NCI-H2081 treated with DMSO at 0.1 percent for 48 hours (cell line): ENCODE measurements at regions not wholly inside any gene's neighbourhood (a gene's known extent, or its start where the extent isn't known, plus 50 kb on each side); places are given as distances from the start of the nearest gene placed in this dataset.
"Not testable (repeated sequence)": the region's sequence is repeated elsewhere in the genome, so short reads cannot be mapped to it uniquely, and the experiment has no call there.

Source experiments
- DNase-seq: peaks from one replicate; lab custom pipeline; 2025; lab: John Stamatoyannopoulos, UW

- DNase-seq = no peak
Observed at GRCh38 chr1:165147799-165148198, 208.7 kb downstream of the LMX1A start.

GRCh38 chr1:165144757-165145397 lies 211.6 kb downstream of the LMX1A start:
- no peak for DNase-seq

DNA sequence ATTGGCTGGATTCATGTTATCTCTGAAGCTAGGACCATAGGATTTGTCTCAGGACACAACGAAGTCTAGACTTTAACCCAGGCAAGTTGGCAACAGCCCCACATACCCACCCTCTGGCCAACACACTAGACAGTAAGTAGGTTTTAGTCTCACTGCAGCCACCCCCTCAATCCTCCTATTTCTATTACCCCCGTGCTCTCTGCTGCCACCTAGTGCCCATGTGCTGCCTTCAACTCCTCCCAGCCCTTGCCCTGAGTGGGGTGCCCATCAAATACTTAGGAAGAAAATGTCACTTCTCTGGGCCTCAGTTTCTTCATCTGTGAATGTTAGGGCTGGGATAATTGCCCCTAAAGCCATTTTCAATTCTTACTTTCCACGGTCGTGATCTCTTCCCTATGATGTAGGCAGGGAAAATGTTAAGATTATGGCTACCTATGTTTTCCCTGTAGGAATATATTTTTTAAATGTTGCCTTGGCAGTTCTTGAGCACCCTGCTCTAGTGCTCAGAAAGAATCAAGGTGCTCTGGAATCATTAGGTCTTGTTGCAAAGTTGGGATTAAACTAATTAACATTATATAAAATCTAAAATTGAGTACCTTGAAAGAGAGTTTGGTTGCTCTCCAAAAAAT lies 213.0 kb downstream of the LMX1A start:
- DNase-seq = no peak

- DNase-seq = no peak
Observed at GRCh38 chr1:165138960-165139359, 217.6 kb downstream of the LMX1A start.

DNA sequence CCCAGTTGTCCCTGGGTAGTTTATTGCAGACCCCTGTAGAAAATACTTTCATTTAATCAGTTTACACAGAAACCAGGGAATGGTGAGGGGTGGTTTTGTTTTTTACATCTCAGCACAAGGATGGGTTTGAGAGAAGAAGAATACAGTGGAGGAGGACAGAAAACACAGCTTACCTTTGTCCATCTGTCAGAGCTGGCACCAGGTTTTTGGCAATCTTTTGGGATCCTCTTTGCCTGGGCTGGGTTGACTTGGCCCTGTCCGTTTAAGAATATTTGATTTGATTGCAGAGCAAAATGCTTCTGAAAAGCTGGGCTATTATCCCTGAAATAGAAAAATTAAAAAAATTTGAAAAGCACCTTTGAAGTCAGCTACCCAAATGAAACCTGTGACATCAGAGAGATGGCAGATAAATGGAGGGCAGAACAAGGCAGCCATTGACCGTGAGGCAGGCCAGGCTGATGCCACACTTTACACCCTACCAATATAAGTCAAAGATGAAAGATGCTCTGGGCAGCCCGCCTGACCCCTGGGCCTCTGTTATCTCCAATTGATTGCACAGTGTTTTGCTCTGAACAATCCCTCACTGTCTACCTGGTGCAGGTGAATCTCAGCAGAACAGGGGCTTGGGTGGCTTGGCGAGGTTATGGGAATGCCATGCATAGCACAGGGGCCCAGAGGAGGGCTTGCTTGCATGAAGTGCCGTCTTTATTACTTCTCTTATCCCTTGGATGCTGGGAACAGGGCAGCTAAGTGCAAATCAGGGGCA lies 218.8 kb downstream of the LMX1A start:
- DNase-seq = no peak

DNA sequence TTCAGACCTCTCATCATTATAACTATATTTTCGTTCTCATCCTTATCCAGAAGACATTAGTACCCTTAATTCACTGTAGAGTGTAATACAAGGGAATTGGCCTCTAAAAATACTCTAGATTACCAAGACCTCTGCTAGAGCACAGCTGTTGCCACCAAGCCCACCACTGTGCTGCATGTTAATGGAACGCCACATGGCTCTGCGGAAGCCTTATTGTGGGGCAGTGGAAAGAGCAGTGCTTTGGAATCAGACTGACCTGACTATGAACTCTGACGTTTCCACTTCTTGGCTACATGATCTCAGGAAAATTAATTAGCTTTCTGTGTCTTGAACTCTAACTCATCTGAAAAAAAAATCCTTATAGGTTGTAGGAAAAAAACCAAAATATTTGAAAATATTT lies 222.1 kb downstream of the LMX1A start:
- DNase-seq = no peak

- peak; percentile 24 for DNase-seq
Observed at GRCh38 chr1:165129568-165130164, 226.8 kb downstream of the LMX1A start.

DNA sequence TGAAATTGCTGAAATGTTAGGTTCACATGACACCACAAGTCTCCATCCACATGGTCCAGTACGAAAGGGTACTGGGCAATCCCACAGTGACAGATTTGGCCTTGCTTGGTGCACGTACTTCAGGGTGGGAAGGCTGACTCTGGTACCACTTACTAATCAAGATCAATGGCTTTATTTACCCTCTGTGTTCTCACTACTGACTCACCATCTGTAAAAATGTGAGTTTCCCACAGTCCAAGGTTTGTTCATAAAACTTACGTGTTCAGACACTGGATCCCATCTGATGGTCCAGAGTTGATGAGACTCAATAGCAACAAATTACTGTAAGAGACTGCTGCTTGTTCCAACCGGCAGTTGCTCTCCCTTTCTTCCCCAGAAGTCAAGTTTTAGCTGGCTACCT lies 231.7 kb downstream of the LMX1A start:
- DNase-seq = no peak

- DNase-seq = no peak
Observed at GRCh38 chr1:165119086-165119485, 237.4 kb downstream of the LMX1A start.

DNA sequence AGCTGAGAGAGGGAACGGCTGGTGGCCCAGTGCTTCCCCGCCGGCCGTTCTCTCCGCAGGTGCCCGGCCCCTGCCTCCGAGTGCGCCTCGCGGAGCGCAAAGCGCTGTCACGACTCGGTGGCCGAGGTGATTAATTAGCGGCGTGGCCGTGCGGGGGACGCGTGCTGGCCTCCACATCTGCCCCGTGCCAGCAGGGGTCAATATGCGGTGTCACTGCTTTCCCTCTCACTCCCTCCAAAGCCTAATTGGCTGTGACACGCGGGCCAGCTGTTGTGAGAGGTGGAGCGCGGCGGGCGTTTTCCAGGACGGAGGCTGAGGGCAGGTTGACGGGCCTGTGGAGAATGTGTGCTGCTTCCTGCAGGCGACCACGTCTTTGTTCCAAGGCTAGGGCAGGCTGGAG lies 239.0 kb downstream of the LMX1A start:
- no peak for DNase-seq

GRCh38 chr1:165116732-165117131 lies 239.8 kb downstream of the LMX1A start:
- DNase-seq = no peak

DNA sequence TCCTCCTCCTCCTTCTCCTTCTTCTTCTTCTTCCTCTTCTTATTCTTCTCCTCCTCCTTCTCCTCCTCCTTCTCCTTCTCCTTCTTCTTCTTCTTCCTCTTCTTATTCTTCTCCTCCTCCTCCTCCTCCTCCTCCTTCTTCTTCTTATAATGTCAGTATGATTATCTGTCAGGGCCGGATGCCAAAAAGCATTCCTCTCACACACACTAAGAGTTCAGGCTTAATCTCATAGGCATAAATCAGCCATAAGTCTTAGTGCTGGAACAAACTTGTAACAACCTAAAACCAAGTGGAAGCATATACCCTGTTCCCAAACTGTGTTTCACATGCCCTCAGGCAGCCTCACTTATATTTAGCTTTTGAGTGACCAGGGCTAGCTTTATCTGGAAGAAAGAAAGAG lies 240.3 kb downstream of the LMX1A start:
- DNase-seq = no peak

DNA sequence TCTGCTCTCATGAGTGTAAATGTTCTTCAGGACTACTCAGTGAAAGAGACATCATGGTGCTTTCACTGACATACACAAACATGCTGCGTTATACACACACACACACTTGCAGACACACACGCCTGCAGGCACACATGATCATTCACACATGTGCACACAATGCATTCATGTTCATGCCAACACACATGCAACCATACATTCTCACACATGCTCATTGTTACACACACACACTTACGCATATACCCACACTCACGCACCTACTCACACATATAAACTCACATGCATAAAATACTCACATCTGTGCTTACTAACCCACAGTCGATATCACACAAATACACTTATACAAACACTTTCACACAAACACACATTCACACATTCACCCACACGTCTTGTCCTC lies 241.6 kb downstream of the LMX1A start:
- DNase-seq = no peak

- peak; percentile 30 for DNase-seq
Observed at GRCh38 chr1:165114022-165114888, 242.3 kb downstream of the LMX1A start.

DNA sequence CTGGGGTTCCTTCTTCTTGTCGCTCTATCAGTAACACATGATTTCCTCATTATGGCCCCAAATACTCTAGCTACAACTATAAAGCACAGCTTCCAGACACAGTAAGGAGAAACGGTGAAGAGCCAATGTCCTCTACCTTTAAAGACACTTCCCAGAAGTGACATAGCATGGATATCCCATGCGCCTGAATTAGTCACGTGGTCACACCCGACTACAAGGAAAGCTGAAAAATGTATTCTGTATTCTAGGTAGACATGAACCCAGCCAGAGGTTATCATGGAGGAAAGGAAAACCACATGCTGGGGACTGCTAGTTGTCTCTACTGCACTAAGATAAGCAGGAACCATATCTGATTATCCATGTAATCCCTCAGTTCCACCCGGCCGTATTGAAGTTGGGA lies 244.3 kb downstream of the LMX1A start:
- no peak for DNase-seq

DNA sequence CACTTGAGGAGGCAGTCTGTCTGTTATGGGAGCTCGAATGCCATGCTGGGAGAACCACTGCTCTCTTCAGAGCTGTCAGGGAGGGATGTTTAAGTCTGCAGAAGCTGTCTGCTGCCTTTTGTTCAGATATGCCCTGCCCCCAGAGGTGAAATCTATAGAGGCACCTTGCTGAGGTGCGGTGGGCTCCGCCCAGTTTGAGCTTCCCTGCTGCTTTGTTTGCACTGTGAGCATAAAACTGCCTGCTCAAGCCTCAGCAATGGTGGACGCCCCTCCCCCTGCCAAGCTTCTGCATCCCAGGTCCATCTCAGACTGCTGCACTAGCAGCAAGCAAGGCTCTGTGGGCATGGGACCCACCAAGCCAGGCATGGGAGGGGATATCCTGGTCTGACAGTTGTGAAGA lies 247.5 kb downstream of the LMX1A start:
- DNase-seq = no peak

- DNase-seq = not testable (repeated sequence)
Observed at GRCh38 chr1:165092542-165093162, 263.9 kb downstream of the LMX1A start.

DNA sequence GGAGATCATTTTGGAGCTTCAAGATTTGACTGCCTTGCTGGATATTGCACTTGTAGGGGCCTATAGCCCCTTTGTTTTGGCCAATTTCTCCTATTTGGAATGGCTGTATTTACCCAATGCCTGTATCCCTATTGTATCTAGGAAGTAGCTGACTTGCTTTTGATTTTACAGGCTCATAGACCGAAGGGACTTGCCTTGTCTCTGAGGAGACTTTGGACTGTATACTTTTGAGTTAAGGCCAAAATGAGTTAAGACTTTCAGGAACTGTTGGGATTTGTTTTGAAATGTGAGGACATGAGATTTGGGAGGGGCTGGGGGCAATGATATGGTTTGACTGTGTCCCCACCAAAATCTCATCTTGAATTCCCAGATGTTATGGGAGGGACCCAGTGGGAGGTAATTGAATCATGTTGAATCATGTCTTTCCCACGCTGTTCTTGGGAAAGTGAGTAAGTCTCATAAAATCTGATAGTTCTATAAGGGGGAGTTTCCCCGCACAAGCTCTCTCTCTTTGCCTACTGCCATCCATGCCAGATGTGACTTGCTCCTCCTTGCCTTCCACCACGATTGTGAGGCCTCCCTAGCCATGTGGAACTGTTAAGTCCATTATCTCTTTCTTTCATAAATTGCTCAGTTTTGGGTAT lies 276.1 kb downstream of the LMX1A start:
- no peak for DNase-seq

- DNase-seq = no peak
Observed at GRCh38 chr1:165078391-165078790, 278.1 kb downstream of the LMX1A start.

- peak; percentile 8 for DNase-seq
Observed at GRCh38 chr1:165075725-165076370, 280.7 kb downstream of the LMX1A start.
